Trophoblast cell (in vitro differentiated cells and primary cell): ENCODE measurements at regions not wholly inside any gene's neighbourhood (a gene's known extent, or its start where the extent isn't known, plus 50 kb on each side); places are given as distances from the start of the nearest gene placed in this dataset.

Source experiments
- DNase-seq, 2 donors: peaks; one replicate each; pipeline ENCODE4 v3.0.0-alpha.2; 2016
- H2AFZ ChIP-seq: 2 replicates; pipeline ENCODE4 v1.6.1; 2013; ENCODE audit warnings: low read length, moderate library complexity, mild to moderate bottlenecking; ENCODE audit not compliant: insufficient read depth, poor library complexity
- H2AK5ac ChIP-seq: 2 replicates; pipeline ENCODE4 v1.6.1; 2013; ENCODE audit warnings: mild to moderate bottlenecking, low read length
- H2BK120ac ChIP-seq: 2 replicates; pipeline ENCODE4 v1.6.1; 2013; ENCODE audit warnings: low read length, mild to moderate bottlenecking, moderate library complexity; ENCODE audit not compliant: insufficient read depth, poor library complexity
- H2BK12ac ChIP-seq: 2 replicates; pipeline ENCODE4 v1.6.1; 2013; ENCODE audit warnings: mild to moderate bottlenecking, low read length, moderate library complexity
- H2BK5ac ChIP-seq: 2 replicates; pipeline ENCODE4 v1.6.1; 2013; ENCODE audit warnings: low read length, low read depth, moderate library complexity, mild to moderate bottlenecking; ENCODE audit not compliant: poor library complexity
- H3K14ac ChIP-seq: 2 replicates; pipeline ENCODE4 v1.6.1; 2013; ENCODE audit warnings: mild to moderate bottlenecking, low read length
- H3K18ac ChIP-seq: 2 replicates; pipeline ENCODE4 v1.6.1; 2013; ENCODE audit warnings: mild to moderate bottlenecking, low read length
- H3K23ac ChIP-seq: 2 replicates; pipeline ENCODE4 v1.6.1; 2013; ENCODE audit warnings: low read length
- H3K27ac ChIP-seq: 2 replicates; pipeline ENCODE4 v1.5.1; 2013; ENCODE audit warnings: low read depth, mild to moderate bottlenecking, inconsistent platforms, low read length, moderate library complexity
- H3K27me3 ChIP-seq: 2 replicates; pipeline ENCODE4 v1.6.1; 2013; ENCODE audit warnings: inconsistent platforms, mild to moderate bottlenecking, low read length, moderate library complexity; ENCODE audit not compliant: insufficient read depth
- H3K36me3 ChIP-seq, 2 experiments: 1 replicate in 1 of 2; 2 replicates in 1 of 2; pipeline ENCODE4 v1.6.1; 2013; ENCODE audit warnings: low read length in 2 of 2, mild to moderate bottlenecking in 2 of 2, moderate library complexity in 1 of 2; ENCODE audit not compliant: insufficient read depth in 2 of 2, control insufficient read depth in 1 of 2
- H3K4ac ChIP-seq: 2 replicates; pipeline ENCODE4 v1.6.1; 2013; ENCODE audit warnings: low read depth, mild to moderate bottlenecking, low read length, moderate library complexity
- H3K4me1 ChIP-seq, 2 experiments: 1 replicate in 1 of 2; 2 replicates in 1 of 2; pipeline ENCODE4 v1.6.1; 2013; ENCODE audit warnings: low read length in 2 of 2, mild to moderate bottlenecking in 2 of 2, moderate library complexity in 1 of 2; ENCODE audit not compliant: insufficient read depth in 2 of 2, control insufficient read depth in 1 of 2
- H3K4me2 ChIP-seq: 2 replicates; pipeline ENCODE4 v1.6.1; 2013; ENCODE audit warnings: inconsistent platforms, mild to moderate bottlenecking, low read length, moderate library complexity
- H3K4me3 ChIP-seq: 2 replicates; pipeline ENCODE4 v1.5.1; 2013; ENCODE audit warnings: mild to moderate bottlenecking, low read depth, low read length, inconsistent platforms
- H3K79me1 ChIP-seq: one replicate; pipeline ENCODE4 v1.6.1; 2013; ENCODE audit warnings: low read length
- H3K79me2 ChIP-seq: 2 replicates; pipeline ENCODE4 v1.6.1; 2013; ENCODE audit warnings: low read length, mild to moderate bottlenecking; ENCODE audit not compliant: control insufficient read depth, insufficient read depth, poor library complexity
- H3K9ac ChIP-seq: 2 replicates; pipeline ENCODE4 v1.6.1; 2013; ENCODE audit warnings: mild to moderate bottlenecking, low read length
- H3K9me3 ChIP-seq: 2 replicates; pipeline ENCODE4 v1.6.1; 2013; ENCODE audit warnings: low read depth, mild to moderate bottlenecking, control low read depth, inconsistent platforms, low read length; ENCODE audit not compliant: insufficient read depth
- H4K12ac ChIP-seq: 2 replicates; pipeline ENCODE4 v1.6.1; 2013; ENCODE audit warnings: low read depth, mild to moderate bottlenecking, low read length, moderate library complexity
- H4K8ac ChIP-seq: 2 replicates; pipeline ENCODE4 v1.6.1; 2013; ENCODE audit warnings: low read depth, mild to moderate bottlenecking, low read length, moderate library complexity
- H4K91ac ChIP-seq: one replicate; pipeline ENCODE4 v1.6.1; 2013; ENCODE audit warnings: low read depth, mild to moderate bottlenecking, low read length, moderate library complexity
- WGBS: extraction: QIAGEN DNeasy Blood & Tissue Kit; methylation state at CpG from one replicate; pipeline ENCODE4 v1.1.7; 2013; ENCODE audit warnings: missing lambda C conversion rate; ENCODE audit not compliant: insufficient read length, insufficient coverage; ENCODE audit errors: extremely low coverage; 5-methylcytosine and 5-hydroxymethylcytosine counted together

- Histone ChIP-seq H3K23ac (no peak overlapping the region), H3K4ac (no peak overlapping the region)
- WGBS: no CpG with 5 or more reads among the region's 1 CpG
Measured at GRCh38 chr4:121228848-121229247, 64.7 kb upstream of the TNIP3 start.

DNA sequence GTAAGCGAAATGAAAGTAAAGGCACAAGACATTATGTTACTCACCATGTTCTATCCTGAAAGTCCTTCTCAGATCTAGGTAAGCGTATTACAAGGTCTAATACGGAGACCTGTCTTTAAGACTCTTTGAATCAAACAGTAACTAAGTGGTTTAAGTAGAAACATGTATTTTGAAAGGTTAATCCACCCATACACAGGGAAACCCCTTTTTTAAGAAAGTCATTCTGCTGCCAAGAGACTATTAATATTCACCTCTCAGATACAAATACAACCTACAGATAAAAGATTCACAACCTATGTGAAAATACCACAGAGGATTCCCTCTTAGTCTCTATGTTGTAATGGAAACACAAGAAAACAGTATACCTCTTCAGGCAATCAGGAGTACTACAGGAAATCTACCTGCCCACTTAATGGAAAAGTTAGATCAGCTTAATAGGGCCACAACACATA, 63.2 kb upstream of the TNIP3 start:
- Histone ChIP-seq H3K79me2 (no peaks in the 10 kb centered on the region), H4K8ac (no peak overlapping the region), H2AK5ac (no peak overlapping the region), H3K18ac (no peak overlapping the region), H3K14ac (no peak overlapping the region), H2BK120ac (no peak overlapping the region), H3K27me3 (no peaks in the 10 kb centered on the region), H3K79me1 (peaks cover 2% of the 10 kb centered on the region), H4K91ac (no peak overlapping the region), H3K4ac (no peak overlapping the region), H3K4me2 (no peak overlapping the region), H3K27ac (no peak overlapping the region), H3K4me3 (no peak overlapping the region), H3K9ac (no peak overlapping the region), H3K4me1 (peaks cover 0 to 3% of the 10 kb centered on the region in 2 experiments), H3K23ac (no peak overlapping the region), H4K12ac (no peak overlapping the region), H2BK12ac (no peak overlapping the region), H3K36me3 (no peaks in the 10 kb centered on the region), H2AFZ (no peak overlapping the region), H2BK5ac (no peak overlapping the region), H3K9me3 (no peaks in the 10 kb centered on the region)
- no peak for DNase-seq
- WGBS: no CpG with 5 or more reads among the region's 3 CpGs

More at GRCh38 chr4:121228848-121229247, 64.7 kb upstream of the TNIP3 start:
- Histone ChIP-seq H2AFZ (no peak overlapping the region), H4K8ac (no peak overlapping the region), H2BK5ac (no peak overlapping the region), H3K27me3 (no peaks in the 10 kb centered on the region), H3K27ac (no peak overlapping the region), H3K18ac (no peak overlapping the region), H3K4me3 (no peak overlapping the region), H2BK12ac (no peak overlapping the region), H3K4me2 (no peak overlapping the region), H4K91ac (no peak overlapping the region), H3K9me3 (no peaks in the 10 kb centered on the region), H3K79me1 (peaks cover 2% of the 10 kb centered on the region), H4K12ac (no peak overlapping the region), H3K14ac (no peak overlapping the region), H2AK5ac (no peak overlapping the region), H2BK120ac (no peak overlapping the region), H3K4me1 (peaks cover 0 to 3% of the 10 kb centered on the region in 2 experiments), H3K9ac (no peak overlapping the region), H3K79me2 (no peaks in the 10 kb centered on the region), H3K36me3 (no peaks in the 10 kb centered on the region)
- DNase-seq: no peak

DNA sequence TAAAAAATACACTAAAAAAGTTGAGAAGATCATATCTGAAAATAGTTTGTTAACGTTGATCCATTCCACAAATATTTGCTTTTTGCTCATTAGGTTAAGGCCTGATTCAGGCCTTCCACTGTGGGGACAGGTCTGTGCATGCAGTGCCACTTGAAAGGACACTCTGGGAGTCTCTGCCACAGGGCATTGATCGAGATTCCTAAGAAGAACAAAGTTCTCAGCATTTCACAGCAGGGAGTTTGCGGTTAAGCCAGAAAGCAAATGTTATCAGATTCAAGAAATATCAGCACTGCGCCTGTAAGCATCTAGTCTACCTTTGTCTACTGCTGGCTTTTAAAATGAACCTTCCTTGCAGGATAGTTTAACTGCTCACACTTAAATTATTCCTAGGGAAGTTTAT, 62.2 kb upstream of the TNIP3 start:
- no peak overlapping the region for H2AFZ ChIP-seq
- H3K27me3 ChIP-seq: no peaks in the 10 kb centered on the region
- WGBS: no CpG with 5 or more reads among the region's 4 CpGs
- no peaks in the 10 kb centered on the region for H3K9me3 ChIP-seq
- no peak overlapping the region for H3K9ac ChIP-seq
- H3K18ac ChIP-seq: no peak overlapping the region
- H3K79me2 ChIP-seq: no peaks in the 10 kb centered on the region
- no peak overlapping the region for H4K12ac ChIP-seq
- no peak overlapping the region for H2BK120ac ChIP-seq
- H2BK12ac ChIP-seq: no peak overlapping the region
- H3K79me1 ChIP-seq: peaks cover 2% of the 10 kb centered on the region
- H4K91ac ChIP-seq: no peak overlapping the region
- no peak overlapping the region for H3K27ac ChIP-seq
- H3K4me2 ChIP-seq: no peak overlapping the region
- peaks cover 0 to 3% of the 10 kb centered on the region in 2 experiments for H3K4me1 ChIP-seq
- no peaks in the 10 kb centered on the region for H3K36me3 ChIP-seq
- H3K4ac ChIP-seq: no peak overlapping the region
- no peak overlapping the region for H4K8ac ChIP-seq
- H2AK5ac ChIP-seq: no peak overlapping the region
- no peak overlapping the region for H3K14ac ChIP-seq
- H2BK5ac ChIP-seq: no peak overlapping the region
- H3K4me3 ChIP-seq: no peak overlapping the region
- peak; percentile 30 to 53 for DNase-seq
- no peak overlapping the region for H3K23ac ChIP-seq

- H3K4me3 ChIP-seq: no peak overlapping the region
- no peaks in the 10 kb centered on the region for H3K27me3 ChIP-seq
- H2AFZ ChIP-seq: no peak overlapping the region
- DNase-seq: no peak
- no peak overlapping the region for H2BK120ac ChIP-seq
- H3K23ac ChIP-seq: no peak overlapping the region
- H3K14ac ChIP-seq: no peak overlapping the region
- H3K27ac ChIP-seq: no peak overlapping the region
- H2BK5ac ChIP-seq: no peak overlapping the region
- no CpG with 5 or more reads among the region's 1 CpG for WGBS
- peaks cover 0 to 3% of the 10 kb centered on the region in 2 experiments for H3K4me1 ChIP-seq
- H4K91ac ChIP-seq: no peak overlapping the region
- no peak overlapping the region for H4K8ac ChIP-seq
- H3K4ac ChIP-seq: no peak overlapping the region
- no peak overlapping the region for H3K9ac ChIP-seq
- H2AK5ac ChIP-seq: no peak overlapping the region
- H3K79me1 ChIP-seq: peaks cover 2% of the 10 kb centered on the region
- no peak overlapping the region for H3K4me2 ChIP-seq
- no peaks in the 10 kb centered on the region for H3K9me3 ChIP-seq
- no peak overlapping the region for H3K18ac ChIP-seq
- H3K79me2 ChIP-seq: no peaks in the 10 kb centered on the region
- no peak overlapping the region for H4K12ac ChIP-seq
- no peak overlapping the region for H2BK12ac ChIP-seq
- no peaks in the 10 kb centered on the region for H3K36me3 ChIP-seq
Measured at GRCh38 chr4:121221608-121222007, 57.5 kb upstream of the TNIP3 start.
